GM23248 (cell line): ENCODE measurements at regions not wholly inside any gene's neighbourhood (a gene's known extent, or its start where the extent isn't known, plus 50 kb on each side); places are given as distances from the start of the nearest gene placed in this dataset.

Experiments used
- DNase-seq: peaks from one replicate; pipeline ENCODE4 v3.0.0-alpha.2; 2015
- H2AFZ ChIP-seq: fragments of 200-600 bp; sonication (generic); 2 replicates; pipeline ENCODE4 v1.6.1; 2016; ENCODE audit warnings: antibody characterized with exemption
- H3F3A ChIP-seq: fragments of 200-600 bp; sonication (generic); 2 replicates; pipeline ENCODE4 v1.6.1; 2016; ENCODE audit warnings: mild to moderate bottlenecking, antibody characterized with exemption, mixed run types; ENCODE audit not compliant: insufficient read depth
- H3K27ac ChIP-seq: fragments of 200-600 bp; sonication (generic); 2 replicates; pipeline ENCODE4 v1.5.1; 2016; ENCODE audit warnings: mild to moderate bottlenecking
- H3K27me3 ChIP-seq: fragments of 200-600 bp; sonication (generic); replicated peaks from 2 replicates; pipeline ENCODE4 v1.6.1; 2016; ENCODE audit warnings: mild to moderate bottlenecking; ENCODE audit not compliant: insufficient read depth
- H3K36me3 ChIP-seq: fragments of 200-600 bp; sonication (generic); 2 replicates; pipeline ENCODE4 v1.6.1; 2016; ENCODE audit warnings: low read depth, mild to moderate bottlenecking
- H3K4me1 ChIP-seq: fragments of 200-600 bp; sonication (generic); 2 replicates; pipeline ENCODE4 v1.6.1; 2016; ENCODE audit warnings: mild to moderate bottlenecking; ENCODE audit not compliant: insufficient read depth
- H3K4me2 ChIP-seq: fragments of 200-600 bp; sonication (generic); one replicate; pipeline ENCODE4 v1.6.1; 2016; ENCODE audit warnings: mild to moderate bottlenecking; ENCODE audit not compliant: unreplicated experiment
- H3K4me3 ChIP-seq: fragments of 200-600 bp; sonication (generic); 2 replicates; pipeline ENCODE4 v1.5.1; 2016; ENCODE audit warnings: mild to moderate bottlenecking
- H3K79me2 ChIP-seq: fragments of 200-600 bp; sonication (generic); 2 replicates; pipeline ENCODE4 v1.6.1; 2016; ENCODE audit warnings: mild to moderate bottlenecking; ENCODE audit not compliant: insufficient read depth
- H3K9ac ChIP-seq: fragments of 200-600 bp; sonication (generic); 2 replicates; pipeline ENCODE4 v1.6.1; 2016; ENCODE audit warnings: mild to moderate bottlenecking
- H3K9me2 ChIP-seq: fragments of 200-600 bp; sonication (generic); 2 replicates; pipeline ENCODE4 v1.6.1; 2016; ENCODE audit warnings: mixed run types, mild to moderate bottlenecking, moderate library complexity; ENCODE audit not compliant: insufficient read depth
- H3K9me3 ChIP-seq: fragments of 200-600 bp; sonication (generic); one replicate; pipeline ENCODE4 v1.6.1; 2017; ENCODE audit warnings: low read depth
- H4K20me1 ChIP-seq: fragments of 200-600 bp; sonication (generic); 2 replicates; pipeline ENCODE4 v1.6.0; 2016; ENCODE audit not compliant: insufficient read depth
- EZH2 ChIP-seq: fragments of 200-600 bp; sonication (generic); IDR thresholded peaks from 2 replicates; pipeline ENCODE4 v1.6.1; 2018; ENCODE audit warnings: antibody characterized with exemption, mild to moderate bottlenecking; ENCODE audit not compliant: insufficient read depth, poor library complexity, severe bottlenecking
- EZH2phosphoT487 ChIP-seq: fragments of 200-600 bp; sonication (generic); IDR thresholded peaks from 2 replicates; pipeline ENCODE4 v1.6.1; 2018; ENCODE audit warnings: antibody characterized with exemption, moderate library complexity, mild to moderate bottlenecking, low read depth; ENCODE audit not compliant: insufficient read depth
- WGBS, 2 experiments: methylation state at CpG; one replicate each; pipeline ENCODE4 v1.1.6; 2015 to 2017; ENCODE audit warnings: low lambda C conversion rate in 2 of 2, low coverage in 1 of 2; ENCODE audit errors: missing lambda C conversion rate in 2 of 2; 5-methylcytosine and 5-hydroxymethylcytosine counted together
- in situ Hi-C: fragments of 300-500 bp; cut with MboI; formaldehyde crosslinking; loops from 2 replicates; pipeline ENCODE4 v1.15.0; 2020

GRCh38 chrX:106404512-106404911 is 207.3 kb upstream of the RADX start:
- Histone ChIP-seq H3F3A (no peaks in the 10 kb centered on the region), H3K27me3 (no peaks in the 10 kb centered on the region), H3K27ac (no peak overlapping the region), H3K9ac (no peak overlapping the region), H3K9me2 (no peaks in the 10 kb centered on the region), H4K20me1 (no peaks in the 10 kb centered on the region), H3K4me2 (no peak overlapping the region), H3K4me3 (no peak overlapping the region), H3K36me3 (no peaks in the 10 kb centered on the region), H2AFZ (no peak overlapping the region), H3K4me1 (no peaks in the 10 kb centered on the region), H3K9me3 (no peaks in the 10 kb centered on the region), H3K79me2 (no peaks in the 10 kb centered on the region)
- no peak for TF ChIP-seq EZH2phosphoT487
- TF ChIP-seq EZH2, result no peak
- in situ Hi-C loops, result no loop called here
- DNase-seq, result no peak
- 0 to 10% methylated on average over 1 of the region's 1 CpG for WGBS, 2 experiments

GRCh38 chrX:106415276-106415895 is 196.4 kb upstream of the RADX start:
- H3K4me2 ChIP-seq, result no peak overlapping the region
- peak; percentile 43 for DNase-seq
- no peak overlapping the region for H2AFZ ChIP-seq
- H3K9me3 ChIP-seq, result no peaks in the 10 kb centered on the region
- H3K79me2 ChIP-seq, result no peaks in the 10 kb centered on the region
- H3K36me3 ChIP-seq, result no peaks in the 10 kb centered on the region
- H3K9ac ChIP-seq, result no peak overlapping the region
- no peaks in the 10 kb centered on the region for H3F3A ChIP-seq
- H3K9me2 ChIP-seq, result no peaks in the 10 kb centered on the region
- H3K27ac ChIP-seq, result no peak overlapping the region
- in situ Hi-C loops, result no loop called here
- no peak overlapping the region for H3K4me3 ChIP-seq
- H3K27me3 ChIP-seq, result no peaks in the 10 kb centered on the region
- no peaks in the 10 kb centered on the region for H4K20me1 ChIP-seq
- 0% methylated on average over 2 of the region's 2 CpGs for WGBS, 2 experiments
- no peaks in the 10 kb centered on the region for H3K4me1 ChIP-seq
- TF ChIP-seq EZH2phosphoT487 (no peak), EZH2 (no peak)

- 13 to 22% methylated on average over 3 to 4 of the region's 4 CpGs for WGBS, 2 experiments
- H4K20me1 ChIP-seq, result no peaks in the 10 kb centered on the region
- H3K4me1 ChIP-seq, result no peaks in the 10 kb centered on the region
- H3F3A ChIP-seq, result no peaks in the 10 kb centered on the region
- H2AFZ ChIP-seq, result no peak overlapping the region
- no peaks in the 10 kb centered on the region for H3K36me3 ChIP-seq
- in situ Hi-C loops, result no loop called here
- no peaks in the 10 kb centered on the region for H3K9me2 ChIP-seq
- no peak overlapping the region for H3K4me2 ChIP-seq
- no peak overlapping the region for H3K9ac ChIP-seq
- H3K9me3 ChIP-seq, result no peaks in the 10 kb centered on the region
- H3K27me3 ChIP-seq, result no peaks in the 10 kb centered on the region
- DNase-seq, result no peak
- no peak for TF ChIP-seq EZH2
- TF ChIP-seq EZH2phosphoT487, result no peak
- no peak overlapping the region for H3K27ac ChIP-seq
- no peak overlapping the region for H3K4me3 ChIP-seq
- no peaks in the 10 kb centered on the region for H3K79me2 ChIP-seq
Observed at GRCh38 chrX:106436691-106437090, 175.1 kb upstream of the RADX start.

GRCh38 chrX:106437407-106437806 is 174.4 kb upstream of the RADX start:
- Histone ChIP-seq H3K4me2 (no peak overlapping the region), H3K9me3 (no peaks in the 10 kb centered on the region), H3K79me2 (no peaks in the 10 kb centered on the region), H3K4me3 (no peak overlapping the region), H3K36me3 (no peaks in the 10 kb centered on the region), H3F3A (no peaks in the 10 kb centered on the region), H3K9ac (no peak overlapping the region), H3K4me1 (no peaks in the 10 kb centered on the region), H3K9me2 (no peaks in the 10 kb centered on the region), H3K27me3 (no peaks in the 10 kb centered on the region), H4K20me1 (no peaks in the 10 kb centered on the region), H3K27ac (no peak overlapping the region), H2AFZ (no peak overlapping the region)
- no peak for DNase-seq
- TF ChIP-seq EZH2 (no peak), EZH2phosphoT487 (no peak)
- in situ Hi-C loops, result no loop called here
- WGBS, 2 experiments, result 0% methylated on average over 2 to 3 of the region's 3 CpGs

GRCh38 chrX:106450405-106450804 is 161.4 kb upstream of the RADX start:
- no peak overlapping the region for H3K4me3 ChIP-seq
- no peak for DNase-seq
- H3K9me3 ChIP-seq, result no peaks in the 10 kb centered on the region
- no peaks in the 10 kb centered on the region for H3F3A ChIP-seq
- in situ Hi-C loops, result no loop called here
- H3K9me2 ChIP-seq, result no peaks in the 10 kb centered on the region
- WGBS, 2 experiments, result 8 to 10% methylated on average over 2 of the region's 2 CpGs
- H4K20me1 ChIP-seq, result no peaks in the 10 kb centered on the region
- no peak overlapping the region for H2AFZ ChIP-seq
- H3K27me3 ChIP-seq, result no peaks in the 10 kb centered on the region
- no peaks in the 10 kb centered on the region for H3K4me1 ChIP-seq
- H3K36me3 ChIP-seq, result no peaks in the 10 kb centered on the region
- H3K4me2 ChIP-seq, result no peak overlapping the region
- no peaks in the 10 kb centered on the region for H3K79me2 ChIP-seq
- no peak overlapping the region for H3K27ac ChIP-seq
- H3K9ac ChIP-seq, result no peak overlapping the region
- TF ChIP-seq EZH2, result no peak
- TF ChIP-seq EZH2phosphoT487, result no peak
